ENCODE measurements at regions not wholly inside any gene's neighbourhood (a gene's known extent, or its start where the extent isn't known, plus 50 kb on each side); places are given as distances from the start of the nearest gene placed in this dataset.

- DNase-seq (ENCODE audit: low spot score, unreplicated experiment), result no peak
- TF ChIP-seq, protein P1, sequence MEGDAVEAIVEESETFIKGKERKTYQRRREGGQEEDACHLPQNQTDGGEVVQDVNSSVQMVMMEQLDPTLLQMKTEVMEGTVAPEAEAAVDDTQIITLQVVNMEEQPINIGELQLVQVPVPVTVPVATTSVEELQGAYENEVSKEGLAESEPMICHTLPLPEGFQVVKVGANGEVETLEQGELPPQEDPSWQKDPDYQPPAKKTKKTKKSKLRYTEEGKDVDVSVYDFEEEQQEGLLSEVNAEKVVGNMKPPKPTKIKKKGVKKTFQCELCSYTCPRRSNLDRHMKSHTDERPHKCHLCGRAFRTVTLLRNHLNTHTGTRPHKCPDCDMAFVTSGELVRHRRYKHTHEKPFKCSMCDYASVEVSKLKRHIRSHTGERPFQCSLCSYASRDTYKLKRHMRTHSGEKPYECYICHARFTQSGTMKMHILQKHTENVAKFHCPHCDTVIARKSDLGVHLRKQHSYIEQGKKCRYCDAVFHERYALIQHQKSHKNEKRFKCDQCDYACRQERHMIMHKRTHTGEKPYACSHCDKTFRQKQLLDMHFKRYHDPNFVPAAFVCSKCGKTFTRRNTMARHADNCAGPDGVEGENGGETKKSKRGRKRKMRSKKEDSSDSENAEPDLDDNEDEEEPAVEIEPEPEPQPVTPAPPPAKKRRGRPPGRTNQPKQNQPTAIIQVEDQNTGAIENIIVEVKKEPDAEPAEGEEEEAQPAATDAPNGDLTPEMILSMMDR (IDR thresholded peaks at IDR 0.05; ENCODE audit: unreplicated experiment), result no peak
- no peaks in the 10 kb centered on the region for H3K4me1 Mint-ChIP-seq (ENCODE audit: low read depth)
- no peak overlapping the region for H3K27ac Mint-ChIP-seq
- no peak overlapping the region for H3K4me3 Mint-ChIP-seq (ENCODE audit: low read depth)
- no peaks in the 10 kb centered on the region for H3K9me3 Mint-ChIP-seq (ENCODE audit: low read depth)
- H3K36me3 Mint-ChIP-seq (ENCODE audit: insufficient read depth), result no peaks in the 10 kb centered on the region
- peaks cover 11% of the 10 kb centered on the region for H3K27me3 Mint-ChIP-seq
Measured at GRCh38 chr6:165793287-165793825, 130.3 kb upstream of the PDE10A start.

GRCh38 chr6:165791876-165792437 is 128.9 kb upstream of the PDE10A start:
- Mint-ChIP-seq H3K36me3 (ENCODE audit: insufficient read depth) (no peaks in the 10 kb centered on the region), H3K9me3 (ENCODE audit: low read depth) (no peaks in the 10 kb centered on the region), H3K4me3 (ENCODE audit: low read depth) (no peak overlapping the region), H3K27me3 (peaks cover 15% of the 10 kb centered on the region), H3K4me1 (ENCODE audit: low read depth) (no peaks in the 10 kb centered on the region), H3K27ac (no peak overlapping the region)
- TF ChIP-seq, protein P1 (IDR thresholded peaks at IDR 0.05; ENCODE audit: unreplicated experiment), result no peak
- no peak for DNase-seq (ENCODE audit: low spot score, unreplicated experiment)

- DNase-seq (ENCODE audit: low spot score, unreplicated experiment), result no peak
- Mint-ChIP-seq H3K4me3 (ENCODE audit: low read depth) (no peak overlapping the region), H3K27me3 (peaks cover 15% of the 10 kb centered on the region), H3K9me3 (ENCODE audit: low read depth) (no peaks in the 10 kb centered on the region), H3K36me3 (ENCODE audit: insufficient read depth) (no peaks in the 10 kb centered on the region), H3K27ac (no peak overlapping the region), H3K4me1 (ENCODE audit: low read depth) (no peaks in the 10 kb centered on the region)
- TF ChIP-seq, protein P1 (IDR thresholded peaks at IDR 0.05; ENCODE audit: unreplicated experiment), result no peak
Measured at GRCh38 chr6:165791306-165791705, 128.3 kb upstream of the PDE10A start.

GRCh38 chr6:165782812-165783211 is 119.8 kb upstream of the PDE10A start:
- Mint-ChIP-seq H3K9me3 (ENCODE audit: low read depth) (no peaks in the 10 kb centered on the region), H3K4me3 (ENCODE audit: low read depth) (no peak overlapping the region), H3K36me3 (ENCODE audit: insufficient read depth) (no peaks in the 10 kb centered on the region), H3K27ac (no peak overlapping the region), H3K27me3 (peaks cover 8% of the 10 kb centered on the region), H3K4me1 (ENCODE audit: low read depth) (no peaks in the 10 kb centered on the region)
- TF ChIP-seq, protein P1 (IDR thresholded peaks at IDR 0.05; ENCODE audit: unreplicated experiment), result no peak
- DNase-seq (ENCODE audit: low spot score, unreplicated experiment), result no peak

DNA sequence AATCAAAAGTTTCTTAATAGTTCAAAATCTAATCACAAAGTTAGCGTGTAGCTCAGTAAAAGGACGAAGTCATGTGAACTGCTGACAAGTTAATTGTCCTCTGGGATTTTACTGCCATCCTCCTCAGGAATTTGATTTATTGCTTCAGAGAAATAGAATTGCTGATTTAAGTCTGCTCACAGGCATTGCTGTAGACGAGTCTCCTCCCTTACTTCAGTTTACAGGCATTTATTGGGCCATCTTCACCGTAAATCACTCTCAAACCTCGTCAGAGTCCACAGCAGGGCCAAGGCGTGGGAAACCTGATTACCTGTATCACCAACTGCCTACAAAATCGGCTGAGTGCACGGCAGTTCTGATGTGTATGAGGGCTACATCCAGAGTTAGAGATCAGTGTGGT is 119.1 kb upstream of the PDE10A start:
- TF ChIP-seq, protein P1 (IDR thresholded peaks at IDR 0.05; ENCODE audit: unreplicated experiment), result no peak
- peaks cover 7% of the 10 kb centered on the region for H3K27me3 Mint-ChIP-seq
- H3K9me3 Mint-ChIP-seq (ENCODE audit: low read depth), result no peaks in the 10 kb centered on the region
- H3K27ac Mint-ChIP-seq, result no peak overlapping the region
- H3K4me3 Mint-ChIP-seq (ENCODE audit: low read depth), result no peak overlapping the region
- no peak for DNase-seq (ENCODE audit: low spot score, unreplicated experiment)
- H3K4me1 Mint-ChIP-seq (ENCODE audit: low read depth), result no peaks in the 10 kb centered on the region
- H3K36me3 Mint-ChIP-seq (ENCODE audit: insufficient read depth), result no peaks in the 10 kb centered on the region
